ENCODE measurements at regions not wholly inside any gene's neighbourhood (a gene's known extent, or its start where the extent isn't known, plus 50 kb on each side); places are given as distances from the start of the nearest gene placed in this dataset.

- H3K27me3 ChIP-seq (ENCODE audit: control insufficient read depth, insufficient read depth, low read length): no peaks in the 10 kb centered on the region
- no peak overlapping the region for H3K4me3 ChIP-seq (ENCODE audit: low read depth, low read length)
- ChIA-PET CTCF (interaction anchor here (0.7 kb wide), 1 partner anchor 39 kb away, joined by 3 read pairs; no protein-coding TSS in a partner anchor), POLR2A (no interaction called here)
- H3K36me3 ChIP-seq (ENCODE audit: control insufficient read depth, insufficient read depth, low read length): no peaks in the 10 kb centered on the region
- DNase-seq (ENCODE audit: low read depth): no peak
- TF ChIP-seq, protein P1, sequence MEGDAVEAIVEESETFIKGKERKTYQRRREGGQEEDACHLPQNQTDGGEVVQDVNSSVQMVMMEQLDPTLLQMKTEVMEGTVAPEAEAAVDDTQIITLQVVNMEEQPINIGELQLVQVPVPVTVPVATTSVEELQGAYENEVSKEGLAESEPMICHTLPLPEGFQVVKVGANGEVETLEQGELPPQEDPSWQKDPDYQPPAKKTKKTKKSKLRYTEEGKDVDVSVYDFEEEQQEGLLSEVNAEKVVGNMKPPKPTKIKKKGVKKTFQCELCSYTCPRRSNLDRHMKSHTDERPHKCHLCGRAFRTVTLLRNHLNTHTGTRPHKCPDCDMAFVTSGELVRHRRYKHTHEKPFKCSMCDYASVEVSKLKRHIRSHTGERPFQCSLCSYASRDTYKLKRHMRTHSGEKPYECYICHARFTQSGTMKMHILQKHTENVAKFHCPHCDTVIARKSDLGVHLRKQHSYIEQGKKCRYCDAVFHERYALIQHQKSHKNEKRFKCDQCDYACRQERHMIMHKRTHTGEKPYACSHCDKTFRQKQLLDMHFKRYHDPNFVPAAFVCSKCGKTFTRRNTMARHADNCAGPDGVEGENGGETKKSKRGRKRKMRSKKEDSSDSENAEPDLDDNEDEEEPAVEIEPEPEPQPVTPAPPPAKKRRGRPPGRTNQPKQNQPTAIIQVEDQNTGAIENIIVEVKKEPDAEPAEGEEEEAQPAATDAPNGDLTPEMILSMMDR (IDR thresholded peaks at IDR 0.05; ENCODE audit: insufficient read depth, low read depth, low read length): no peak
Observed at GRCh38 chr2:198490748-198491147, 686.4 kb downstream of the PLCL1 start.

DNA sequence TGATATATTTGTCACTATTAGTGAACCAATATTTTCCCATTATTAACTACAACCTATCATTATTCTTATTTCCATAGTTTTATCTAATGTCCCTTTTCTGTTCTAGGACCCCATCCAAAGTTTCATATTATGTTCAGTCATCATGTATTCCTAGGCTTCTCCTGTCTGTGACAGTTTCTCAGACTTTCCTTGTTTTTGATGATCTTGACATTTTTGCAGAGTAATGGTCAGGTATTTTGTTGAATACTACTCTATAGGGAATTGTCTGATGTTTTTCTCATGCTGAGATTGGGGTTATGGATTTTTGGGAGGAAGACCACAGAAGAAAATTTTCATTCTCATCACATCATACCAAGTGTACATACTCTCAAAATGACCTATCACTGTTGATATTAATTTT lies 684.6 kb downstream of the PLCL1 start:
- TF ChIP-seq, protein P1 (IDR thresholded peaks at IDR 0.05; ENCODE audit: insufficient read depth, low read depth, low read length): no peak
- Histone ChIP-seq H3K36me3 (ENCODE audit: control insufficient read depth, insufficient read depth, low read length) (no peaks in the 10 kb centered on the region), H3K4me3 (ENCODE audit: low read depth, low read length) (no peak overlapping the region), H3K27me3 (ENCODE audit: control insufficient read depth, insufficient read depth, low read length) (no peaks in the 10 kb centered on the region)
- CTCF ChIA-PET: no interaction called here
- POLR2A ChIA-PET: no interaction called here
- DNase-seq (ENCODE audit: low read depth): no peak

- no peak for DNase-seq (ENCODE audit: low read depth)
- H3K4me3 ChIP-seq (ENCODE audit: low read depth, low read length): no peak overlapping the region
- no peaks in the 10 kb centered on the region for H3K36me3 ChIP-seq (ENCODE audit: control insufficient read depth, insufficient read depth, low read length)
- POLR2A ChIA-PET: no interaction called here
- H3K27me3 ChIP-seq (ENCODE audit: control insufficient read depth, insufficient read depth, low read length): no peaks in the 10 kb centered on the region
- TF ChIP-seq, protein P1 (IDR thresholded peaks at IDR 0.05; ENCODE audit: insufficient read depth, low read depth, low read length): no peak
- CTCF ChIA-PET: no interaction called here
Observed at GRCh38 chr2:198483051-198483450, 678.7 kb downstream of the PLCL1 start.

- CTCF ChIA-PET: interaction anchor here (0.5 kb wide), 1 partner anchor 31 kb away, joined by 3 read pairs; no protein-coding TSS in a partner anchor
- Histone ChIP-seq H3K27me3 (ENCODE audit: control insufficient read depth, insufficient read depth, low read length) (no peaks in the 10 kb centered on the region), H3K36me3 (ENCODE audit: control insufficient read depth, insufficient read depth, low read length) (no peaks in the 10 kb centered on the region), H3K4me3 (ENCODE audit: low read depth, low read length) (no peak overlapping the region)
- TF ChIP-seq, protein P1 (IDR thresholded peaks at IDR 0.05; ENCODE audit: insufficient read depth, low read depth, low read length): no peak
- POLR2A ChIA-PET: no interaction called here
- no peak for DNase-seq (ENCODE audit: low read depth)
Observed at GRCh38 chr2:198479065-198479464, 674.7 kb downstream of the PLCL1 start.

DNA sequence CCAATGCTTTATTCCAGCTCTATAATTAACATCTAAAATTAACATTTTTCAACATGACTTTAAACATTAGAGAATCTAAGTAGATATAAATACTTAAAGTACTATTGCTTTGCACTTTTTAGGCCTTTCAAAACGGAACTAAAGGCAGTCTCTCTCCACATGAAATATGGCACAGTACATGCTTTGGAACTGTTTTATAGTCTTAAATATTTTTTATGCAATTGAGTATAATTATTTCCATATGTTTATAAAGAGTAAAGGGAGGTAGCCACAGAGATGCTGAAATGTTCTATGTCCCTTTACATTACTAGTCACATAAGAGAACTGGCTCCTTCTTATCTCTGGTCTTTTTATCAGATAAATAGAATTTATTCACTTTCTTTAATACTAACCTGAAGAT lies 674.0 kb downstream of the PLCL1 start:
- POLR2A ChIA-PET: no interaction called here
- TF ChIP-seq, protein P1 (IDR thresholded peaks at IDR 0.05; ENCODE audit: insufficient read depth, low read depth, low read length): no peak
- Histone ChIP-seq H3K27me3 (ENCODE audit: control insufficient read depth, insufficient read depth, low read length) (no peaks in the 10 kb centered on the region), H3K4me3 (ENCODE audit: low read depth, low read length) (no peak overlapping the region), H3K36me3 (ENCODE audit: control insufficient read depth, insufficient read depth, low read length) (no peaks in the 10 kb centered on the region)
- CTCF ChIA-PET: no interaction called here
- no peak for DNase-seq (ENCODE audit: low read depth)
